ENCODE measurements at regions not wholly inside any gene's neighbourhood (a gene's known extent, or its start where the extent isn't known, plus 50 kb on each side); places are given as distances from the start of the nearest gene placed in this dataset.

- TF ChIP-seq FOXA1 (IDR thresholded peaks at IDR 0.05) = no peak
- TF ChIP-seq NFRKB (IDR thresholded peaks at IDR 0.05) = no peak
- TF ChIP-seq SP1 (IDR thresholded peaks at IDR 0.05) = no peak
- no peak for TF ChIP-seq PKNOX1 (IDR thresholded peaks at IDR 0.05)
- no peak for TF ChIP-seq FOXM1 (IDR thresholded peaks at IDR 0.05; ENCODE audit: borderline replicate concordance)
- no peak for TF ChIP-seq FOXK2 (IDR thresholded peaks at IDR 0.05)
- no peak for TF ChIP-seq ZNF384 (IDR thresholded peaks at IDR 0.05)
- TF ChIP-seq LEF1 (IDR thresholded peaks at IDR 0.05; ENCODE audit: borderline replicate concordance) = no peak
- TF ChIP-seq BHLHE40 (IDR thresholded peaks at IDR 0.05; ENCODE audit: borderline replicate concordance) = no peak
- TF ChIP-seq ELF4 (IDR thresholded peaks at IDR 0.05) = no peak
- TF ChIP-seq HDGF (IDR thresholded peaks at IDR 0.05; ENCODE audit: borderline replicate concordance) = no peak
- no peak for TF ChIP-seq TARDBP (IDR thresholded peaks at IDR 0.05)
Observed at GRCh38 chr10:59012839-59013238, 163.6 kb upstream of the PHYHIPL start.
